ENCODE measurements at regions not wholly inside any gene's neighbourhood (a gene's known extent, or its start where the extent isn't known, plus 50 kb on each side); places are given as distances from the start of the nearest gene placed in this dataset.

GRCh38 chr13:107743526-107743925 lies 471.8 kb downstream of the LIG4 start:
- H3K36me3 ChIP-seq = no peaks in the 10 kb centered on the region
- TF ChIP-seq CTCF (IDR thresholded peaks at IDR 0.05) = no peak
- no peaks in the 10 kb centered on the region for H3K4me1 ChIP-seq
- intact Hi-C loops (cut with DNase I) = no loop called here
- H3K4me3 ChIP-seq = no peak overlapping the region
- ATAC-seq (no peak), DNase-seq (no peak)
- no peaks in the 10 kb centered on the region for H3K27me3 ChIP-seq
- H3K9me3 ChIP-seq = no peaks in the 10 kb centered on the region
- no peak overlapping the region for H3K27ac ChIP-seq

GRCh38 chr13:107743100-107743499 lies 472.2 kb downstream of the LIG4 start:
- TF ChIP-seq CTCF (IDR thresholded peaks at IDR 0.05) = no peak
- no peaks in the 10 kb centered on the region for H3K27me3 ChIP-seq
- H3K36me3 ChIP-seq = no peaks in the 10 kb centered on the region
- intact Hi-C loops (cut with DNase I) = no loop called here
- no peak for ATAC-seq
- H3K27ac ChIP-seq = no peak overlapping the region
- no peak for DNase-seq
- H3K4me1 ChIP-seq = no peaks in the 10 kb centered on the region
- H3K4me3 ChIP-seq = no peak overlapping the region
- H3K9me3 ChIP-seq = no peaks in the 10 kb centered on the region

- H3K4me1 ChIP-seq = no peaks in the 10 kb centered on the region
- no peaks in the 10 kb centered on the region for H3K27me3 ChIP-seq
- no peak for TF ChIP-seq CTCF (IDR thresholded peaks at IDR 0.05)
- ATAC-seq (no peak), DNase-seq (no peak)
- H3K4me3 ChIP-seq = no peak overlapping the region
- H3K36me3 ChIP-seq = no peaks in the 10 kb centered on the region
- intact Hi-C loops (cut with DNase I) = no loop called here
- H3K9me3 ChIP-seq = no peaks in the 10 kb centered on the region
- H3K27ac ChIP-seq = no peak overlapping the region
These were observed 472.8 kb downstream of the LIG4 start for GRCh38 chr13:107742544-107742943.

GRCh38 chr13:107738004-107738403 lies 477.3 kb downstream of the LIG4 start:
- H3K27me3 ChIP-seq = no peaks in the 10 kb centered on the region
- TF ChIP-seq CTCF (IDR thresholded peaks at IDR 0.05) = no peak
- no peak overlapping the region for H3K4me3 ChIP-seq
- DNase-seq (no peak), ATAC-seq (no peak)
- intact Hi-C loops (cut with DNase I) = no loop called here
- no peaks in the 10 kb centered on the region for H3K9me3 ChIP-seq
- no peak overlapping the region for H3K27ac ChIP-seq
- H3K36me3 ChIP-seq = no peaks in the 10 kb centered on the region
- no peaks in the 10 kb centered on the region for H3K4me1 ChIP-seq

GRCh38 chr13:107736731-107737130 lies 478.6 kb downstream of the LIG4 start:
- no peak for ATAC-seq
- no peak overlapping the region for H3K27ac ChIP-seq
- intact Hi-C loops (cut with DNase I) = no loop called here

More at GRCh38 chr13:107736731-107737130, 478.6 kb downstream of the LIG4 start:
- H3K4me3 ChIP-seq = no peak overlapping the region
- no peaks in the 10 kb centered on the region for H3K4me1 ChIP-seq
- no peaks in the 10 kb centered on the region for H3K9me3 ChIP-seq
- TF ChIP-seq CTCF (IDR thresholded peaks at IDR 0.05) = no peak
- H3K27me3 ChIP-seq = no peaks in the 10 kb centered on the region
- DNase-seq = no peak
- no peaks in the 10 kb centered on the region for H3K36me3 ChIP-seq

All from left lung (tissue), 4 donors.